Gastrocnemius medialis (tissue), 4 donors: ENCODE measurements at regions not wholly inside any gene's neighbourhood (a gene's known extent, or its start where the extent isn't known, plus 50 kb on each side); places are given as distances from the start of the nearest gene placed in this dataset.

Experiments
- CTCF ChIP-seq, 5 experiments: fragments of 450-650 bp in 3 of 5; fragments of 200-600 bp in 2 of 5; sonication (generic) in 2 of 5; IDR thresholded peaks in 4 of 5; conservative IDR thresholded peaks in 1 of 5; 1 replicate in 4 of 5; 2 replicates in 1 of 5; pipeline ENCODE4 v1.5.1; 2016 to 2019; ENCODE audit warnings: antibody characterized with exemption in 5 of 5, mild to moderate bottlenecking in 3 of 5, moderate library complexity in 3 of 5
- POLR2A ChIP-seq, 2 donors: fragments of 450-650 bp; IDR thresholded peaks; one replicate each; pipeline ENCODE4 v1.6.1; 2017; ENCODE audit warnings: antibody characterized with exemption in 2 of 2, mild to moderate bottlenecking in 2 of 2, moderate library complexity in 2 of 2

DNA sequence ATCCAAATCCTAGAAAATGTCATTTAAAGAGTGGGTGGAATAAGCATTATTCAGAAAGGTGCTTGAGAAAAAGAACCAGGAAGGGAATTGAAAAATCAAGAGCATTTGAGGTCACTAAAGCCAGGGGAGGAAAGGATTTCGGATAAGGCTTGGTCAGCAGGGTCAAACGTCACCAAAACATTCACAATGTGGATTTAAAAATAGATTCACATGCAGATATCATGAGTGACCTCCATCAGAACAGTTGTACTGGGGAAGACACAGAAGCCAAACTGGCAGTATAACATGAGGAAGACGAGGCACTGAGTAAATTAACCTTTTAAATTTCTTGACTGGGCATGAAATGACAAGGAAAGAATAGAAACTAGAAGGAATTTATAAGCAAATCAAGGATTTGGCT lies 175.1 kb upstream of the CCDC196 start:
- TF ChIP-seq POLR2A (IDR thresholded peaks at IDR 0.05) (no peak), CTCF (IDR thresholded peaks at IDR 0.05 in 4 of 5, conservative IDR thresholded peaks at IDR 0.05 in 1 of 5) (no peak)
